HG02610 (cell line): ENCODE measurements at regions not wholly inside any gene's neighbourhood (a gene's known extent, or its start where the extent isn't known, plus 50 kb on each side); places are given as distances from the start of the nearest gene placed in this dataset.

Experiments
- ATAC-seq: cut with Tn5 transposase; IDR thresholded peaks from one replicate; pipeline ENCODE4 v1.9.1; 2021; ENCODE audit warnings: mild to moderate bottlenecking, moderate library complexity; ENCODE audit not compliant: unreplicated experiment

GRCh38 chr12:41936333-41936732, 208.3 kb downstream of the GXYLT1 start:
- ATAC-seq = no peak

GRCh38 chr12:41935911-41936310, 208.8 kb downstream of the GXYLT1 start:
- no peak for ATAC-seq

- ATAC-seq = peak; percentile 55
Observed at GRCh38 chr12:41932470-41932991, 212.1 kb downstream of the GXYLT1 start.

- ATAC-seq = no peak
Observed at GRCh38 chr12:41930866-41931437, 213.7 kb downstream of the GXYLT1 start.

- no peak for ATAC-seq
Observed at GRCh38 chr12:41924111-41924510, 220.6 kb downstream of the GXYLT1 start.

GRCh38 chr12:41923351-41923750, 221.3 kb downstream of the GXYLT1 start:
- ATAC-seq = no peak

- ATAC-seq = no peak
Observed at GRCh38 chr12:41920355-41920754, 224.3 kb downstream of the GXYLT1 start.

- no peak for ATAC-seq
Observed at GRCh38 chr12:41919526-41920261, 225.0 kb downstream of the GXYLT1 start.

GRCh38 chr12:41919048-41919447, 225.6 kb downstream of the GXYLT1 start:
- no peak for ATAC-seq

GRCh38 chr12:41917938-41918341, 226.7 kb downstream of the GXYLT1 start:
- no peak for ATAC-seq

- ATAC-seq = no peak
Observed at GRCh38 chr12:41917181-41917580, 227.5 kb downstream of the GXYLT1 start.

- ATAC-seq = no peak
Observed at GRCh38 chr12:41910578-41911320, 233.9 kb downstream of the GXYLT1 start.

- ATAC-seq = no peak
Observed at GRCh38 chr12:41908206-41908605, 236.5 kb downstream of the GXYLT1 start.

GRCh38 chr12:41907550-41907949, 237.1 kb downstream of the GXYLT1 start:
- no peak for ATAC-seq

- no peak for ATAC-seq
Observed at GRCh38 chr12:41907021-41907420, 237.7 kb downstream of the GXYLT1 start.

- ATAC-seq = no peak
Observed at GRCh38 chr12:41905759-41906297, 238.8 kb downstream of the GXYLT1 start.

GRCh38 chr12:41905073-41905758, 239.5 kb downstream of the GXYLT1 start:
- no peak for ATAC-seq

- no peak for ATAC-seq
Observed at GRCh38 chr12:41904041-41904440, 240.6 kb downstream of the GXYLT1 start.

- no peak for ATAC-seq
Observed at GRCh38 chr12:41903014-41903708, 241.5 kb downstream of the GXYLT1 start.

GRCh38 chr12:41899577-41899976, 245.1 kb downstream of the GXYLT1 start:
- no peak for ATAC-seq
